DMS53 treated with DMSO at 0.1 percent for 48 hours (cell line): ENCODE measurements at regions not wholly inside any gene's neighbourhood (a gene's known extent, or its start where the extent isn't known, plus 50 kb on each side); places are given as distances from the start of the nearest gene placed in this dataset.
"Not testable (repeated sequence)": the region's sequence is repeated elsewhere in the genome, so short reads cannot be mapped to it uniquely, and the experiment has no call there.

Experiments used
- DNase-seq: peaks from one replicate; lab custom pipeline; 2025; ENCODE audit not compliant: unreplicated experiment; lab: John Stamatoyannopoulos, UW

DNA sequence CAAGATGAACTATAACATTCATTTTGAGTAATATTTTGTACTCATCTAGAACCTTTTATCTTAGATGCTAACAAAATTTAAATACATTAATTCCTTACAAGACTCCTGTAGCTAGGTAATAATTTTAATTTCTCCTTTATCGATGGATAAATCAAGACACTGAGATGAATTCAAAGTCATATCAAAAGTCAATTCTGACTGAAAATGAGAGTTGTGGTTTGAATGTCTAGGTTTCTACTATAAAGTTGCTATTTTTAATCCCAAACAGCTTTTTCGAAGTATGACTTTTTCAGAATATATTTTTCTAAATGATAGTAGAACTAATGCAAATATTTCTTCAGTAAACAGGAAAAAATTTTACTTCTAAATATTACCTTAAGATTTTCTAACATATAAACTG lies 491.7 kb upstream of the FAM174A start:
- DNase-seq = no peak

GRCh38 chr5:100026606-100027005 lies 508.6 kb upstream of the FAM174A start:
- DNase-seq = no peak

GRCh38 chr5:100023536-100023935 lies 511.6 kb upstream of the FAM174A start:
- no peak for DNase-seq

DNA sequence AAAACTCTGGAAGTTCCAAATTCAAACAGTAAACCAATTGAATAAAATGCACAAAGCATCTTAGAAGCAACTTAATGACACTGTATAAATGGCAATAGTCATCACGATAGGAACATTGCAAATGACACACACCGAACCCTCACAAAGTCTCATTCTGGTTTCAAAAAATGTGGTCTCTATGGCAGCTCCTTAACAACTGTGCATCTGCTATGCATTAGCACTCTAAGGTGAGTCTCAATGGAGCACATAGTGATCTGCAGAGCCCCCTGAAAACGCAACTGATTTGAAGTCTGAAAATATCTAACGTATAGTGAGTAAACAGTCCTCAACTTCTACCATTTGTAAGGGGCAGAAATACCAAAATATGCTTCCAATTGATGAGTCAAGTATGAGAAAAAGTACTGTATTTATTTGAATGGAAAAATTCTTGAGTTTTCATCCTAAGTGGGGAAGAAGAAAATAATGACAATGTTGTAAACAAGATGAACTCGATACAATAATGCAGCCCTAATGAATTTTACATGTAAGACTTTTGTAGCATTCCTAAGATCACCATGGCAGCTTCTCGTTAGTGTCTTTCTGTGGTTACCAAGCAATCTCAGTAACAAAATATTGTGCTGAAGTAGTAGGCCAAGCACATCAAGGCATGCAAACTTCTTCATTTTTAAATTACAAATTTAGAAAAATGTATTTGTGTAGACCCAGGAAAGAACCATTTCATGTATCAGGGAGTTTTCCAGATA lies 517.5 kb upstream of the FAM174A start:
- DNase-seq = no peak

GRCh38 chr5:100013305-100013704 lies 521.9 kb upstream of the FAM174A start:
- not testable (repeated sequence) for DNase-seq

DNA sequence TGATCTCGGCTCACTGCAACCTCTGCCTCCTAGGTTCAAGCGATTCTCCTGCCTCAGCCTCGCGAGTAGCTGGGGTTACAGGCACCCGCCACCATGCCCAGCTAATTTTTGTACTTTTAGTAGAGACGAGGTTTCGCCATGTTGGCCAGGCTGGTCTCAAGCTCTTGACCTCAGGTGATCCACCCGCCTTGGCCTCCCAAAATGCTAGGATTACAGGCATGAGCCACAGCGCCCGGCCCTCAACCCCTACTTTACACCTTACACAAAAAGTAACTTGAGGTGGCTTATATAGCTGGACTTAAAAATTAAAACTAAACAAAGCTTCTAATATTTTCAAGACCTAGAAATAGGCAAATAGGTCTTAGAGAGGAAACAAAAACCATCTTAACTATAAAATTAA lies 524.0 kb upstream of the FAM174A start:
- not testable (repeated sequence) for DNase-seq

DNA sequence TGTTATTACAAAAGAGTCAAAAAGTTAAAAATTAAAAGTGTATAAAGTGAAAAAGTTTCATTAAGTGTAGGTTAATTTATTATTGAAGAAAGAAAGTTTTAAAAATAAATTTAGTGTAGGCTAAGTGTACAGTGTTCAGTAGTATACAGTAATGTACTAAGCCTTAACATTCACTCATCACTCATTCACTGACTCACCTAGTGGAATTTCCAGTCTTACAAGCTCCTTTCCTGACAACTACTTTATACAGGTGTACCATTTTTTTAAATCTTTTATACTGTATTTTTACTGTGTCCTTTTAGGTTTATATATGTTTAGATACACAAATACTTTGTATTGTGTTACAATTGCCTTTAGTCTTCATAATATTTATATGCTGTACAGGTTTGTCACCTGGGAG lies 530.2 kb upstream of the FAM174A start:
- peak; percentile 55 for DNase-seq

GRCh38 chr5:99998319-99998718 lies 536.9 kb upstream of the FAM174A start:
- no peak for DNase-seq

DNA sequence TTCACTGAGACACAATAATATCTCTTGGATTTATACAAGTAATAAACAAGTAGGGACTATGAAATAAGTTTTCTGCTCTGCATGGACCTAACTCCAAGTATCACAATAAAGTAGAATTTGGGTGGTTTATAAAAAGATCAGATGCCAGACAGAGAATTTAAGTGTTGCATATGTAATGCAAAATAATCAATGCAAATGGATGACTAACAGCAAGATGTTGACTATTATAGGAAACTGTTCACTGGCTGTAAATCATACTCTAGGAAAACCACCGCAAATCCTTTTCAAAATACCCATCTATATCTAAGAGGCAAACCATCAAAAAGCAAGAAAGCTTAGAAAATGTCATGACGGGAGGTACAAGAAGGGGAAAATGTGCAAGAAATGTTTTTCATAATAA lies 539.8 kb upstream of the FAM174A start:
- DNase-seq = no peak

GRCh38 chr5:99973779-99974178 lies 561.4 kb upstream of the FAM174A start:
- DNase-seq = no peak

GRCh38 chr5:99955962-99956361 lies 579.2 kb upstream of the FAM174A start:
- no peak for DNase-seq

- no peak for DNase-seq
Measured at GRCh38 chr5:99955006-99955405, 580.2 kb upstream of the FAM174A start.

DNA sequence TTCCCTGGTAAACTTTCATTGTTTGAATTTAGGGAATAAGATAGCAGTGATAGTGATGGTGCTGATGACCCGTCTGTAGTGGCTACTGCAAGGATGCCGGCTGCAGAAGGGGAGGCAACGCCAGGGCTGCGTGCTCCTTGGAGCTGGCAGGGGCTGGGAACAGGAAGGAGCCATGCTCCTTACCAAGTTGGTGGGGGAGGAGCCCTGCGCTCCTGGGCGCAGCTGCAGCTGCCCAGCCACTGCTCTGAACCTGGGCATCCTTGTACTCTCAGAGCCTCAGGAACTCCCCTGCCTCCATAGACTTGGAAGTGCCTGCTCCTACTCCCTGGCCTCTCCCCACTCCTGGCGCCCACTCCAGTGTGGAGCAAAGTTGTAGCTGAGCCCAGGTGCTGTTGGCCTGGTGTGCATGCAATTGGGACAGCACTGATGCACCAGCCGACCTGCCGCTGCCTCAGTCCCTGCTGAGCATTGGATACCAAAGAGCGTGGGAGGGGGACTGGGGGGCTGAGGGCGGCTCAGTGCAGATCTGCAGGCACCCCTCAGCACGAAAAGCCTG lies 585.1 kb upstream of the FAM174A start:
- no peak for DNase-seq

DNA sequence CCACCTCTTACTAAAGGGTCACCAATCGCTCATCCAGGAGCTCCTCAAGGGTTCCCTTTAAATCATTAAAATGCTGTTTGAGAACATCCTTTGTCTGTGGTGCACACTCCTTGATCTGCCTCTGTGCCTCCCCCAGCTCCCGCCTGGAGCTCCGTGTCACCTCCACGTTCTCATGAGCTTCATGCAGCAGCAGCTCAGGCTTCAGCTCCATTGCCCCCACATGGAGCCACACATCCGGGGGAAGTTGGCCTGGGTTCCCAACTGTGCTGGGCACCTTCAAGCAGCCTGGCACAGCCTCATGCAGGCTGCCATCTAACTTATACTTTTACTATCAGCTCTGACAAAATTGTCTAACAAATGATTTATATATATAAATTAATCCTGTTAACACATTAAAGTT lies 585.8 kb upstream of the FAM174A start:
- DNase-seq = no peak

- DNase-seq = no peak
Measured at GRCh38 chr5:99948850-99949249, 586.3 kb upstream of the FAM174A start.

- no peak for DNase-seq
Measured at GRCh38 chr5:99945478-99946442, 589.4 kb upstream of the FAM174A start.

GRCh38 chr5:99940540-99940939 lies 594.6 kb upstream of the FAM174A start:
- DNase-seq = no peak

DNA sequence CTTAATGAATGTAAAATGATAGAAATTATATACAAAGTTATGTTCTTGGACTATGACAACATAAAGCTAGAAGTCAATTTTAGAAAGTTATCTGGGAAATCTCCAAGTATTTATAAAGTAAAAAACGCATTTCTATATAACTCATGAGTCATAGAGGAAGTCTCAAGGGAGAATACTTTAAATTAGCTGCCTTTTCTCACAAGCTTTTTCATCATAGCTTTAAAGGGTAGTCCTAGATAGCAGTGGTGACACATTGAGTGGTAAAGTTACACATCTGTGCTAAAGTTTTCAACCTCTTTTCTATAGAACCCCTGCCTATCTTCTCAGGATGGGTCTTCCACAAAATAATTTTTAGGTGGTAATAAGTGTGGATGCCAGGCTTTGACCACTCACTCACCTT lies 598.3 kb upstream of the FAM174A start:
- DNase-seq = no peak

DNA sequence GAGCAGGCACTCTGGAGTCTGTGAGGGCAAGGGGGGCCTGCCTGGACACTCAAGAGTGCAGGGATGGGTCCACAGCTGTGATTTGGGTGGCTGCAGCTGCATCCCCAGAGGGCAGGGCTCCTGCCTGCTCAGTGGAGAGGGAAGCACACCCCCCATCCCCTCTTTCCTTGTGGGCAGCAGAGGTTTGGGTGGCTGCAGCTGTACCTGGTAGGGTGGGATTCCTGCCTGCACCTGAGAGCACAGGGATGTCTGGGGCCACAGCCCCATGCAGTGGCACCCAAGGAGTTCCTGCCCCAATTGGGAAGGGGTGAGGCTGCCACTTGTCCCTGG lies 605.4 kb upstream of the FAM174A start:
- no peak for DNase-seq

DNA sequence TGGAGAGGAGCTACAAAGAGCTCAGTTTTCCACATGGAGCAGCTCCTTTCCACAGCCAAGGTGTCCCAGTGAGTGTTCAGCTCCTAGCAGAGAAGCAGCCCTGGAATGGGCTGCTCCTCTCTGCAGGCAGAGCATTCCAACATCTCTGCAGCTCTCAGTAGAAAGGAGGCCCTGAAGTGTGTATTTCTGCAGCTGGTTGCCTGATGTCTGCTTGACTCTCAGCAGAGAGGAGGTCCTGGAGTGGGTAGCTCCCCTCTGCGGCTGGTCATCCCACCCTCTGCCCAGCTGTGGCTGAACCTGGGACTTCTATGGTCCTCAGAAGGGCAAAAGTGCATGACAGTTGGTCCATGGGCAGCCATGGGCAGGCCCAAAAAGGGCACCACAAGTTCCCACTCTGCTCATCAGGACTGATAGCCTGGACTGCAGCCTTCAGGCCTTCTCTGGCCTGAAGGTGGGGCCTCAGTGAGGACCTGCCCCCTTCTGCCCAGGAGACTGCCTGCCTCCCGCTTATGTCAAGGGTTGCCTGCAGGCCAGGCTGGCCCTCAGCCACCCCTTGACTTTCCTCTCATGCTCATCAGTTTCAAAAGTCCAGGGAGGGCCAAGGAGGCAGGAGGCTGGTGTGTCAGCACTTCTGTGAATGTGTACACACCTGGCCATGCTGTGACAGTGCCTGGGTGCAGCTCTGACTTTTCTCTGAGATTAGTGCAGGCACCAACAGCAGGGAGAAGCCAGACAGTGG lies 605.9 kb upstream of the FAM174A start:
- DNase-seq = no peak

- no peak for DNase-seq
Measured at GRCh38 chr5:99928490-99928889, 606.7 kb upstream of the FAM174A start.
